ENCODE measurements at regions not wholly inside any gene's neighbourhood (a gene's known extent, or its start where the extent isn't known, plus 50 kb on each side); places are given as distances from the start of the nearest gene placed in this dataset.

- DNase-seq (ENCODE audit: low read depth) = no peak
- no peak for TF ChIP-seq CTCF (IDR thresholded peaks at IDR 0.05; ENCODE audit: low read depth, low read length, missing control alignments)
These were observed 929.7 kb upstream of the SEMA6A start for GRCh38 chr5:117504305-117504704.

GRCh38 chr5:117497601-117498000, 923.0 kb upstream of the SEMA6A start:
- no peak overlapping the region for H3K4me3 ChIP-seq (ENCODE audit: low read depth, low read length)
- TF ChIP-seq CTCF (IDR thresholded peaks at IDR 0.05; ENCODE audit: low read depth, low read length, missing control alignments) = no peak
- DNase-seq (ENCODE audit: low read depth) = no peak

More at GRCh38 chr5:117504305-117504704, 929.7 kb upstream of the SEMA6A start:
- H3K4me3 ChIP-seq (ENCODE audit: low read depth, low read length) = no peak overlapping the region

GRCh38 chr5:117496801-117497200, 922.2 kb upstream of the SEMA6A start:
- DNase-seq (ENCODE audit: low read depth) = no peak
- no peak overlapping the region for H3K4me3 ChIP-seq (ENCODE audit: low read depth, low read length)
- TF ChIP-seq CTCF (IDR thresholded peaks at IDR 0.05; ENCODE audit: low read depth, low read length, missing control alignments) = no peak

- no peak overlapping the region for H3K4me3 ChIP-seq (ENCODE audit: low read depth, low read length)
- DNase-seq (ENCODE audit: low read depth) = no peak
- TF ChIP-seq CTCF (IDR thresholded peaks at IDR 0.05; ENCODE audit: low read depth, low read length, missing control alignments) = no peak
These were observed 919.6 kb upstream of the SEMA6A start for GRCh38 chr5:117494188-117494587.

- no peak for TF ChIP-seq CTCF (IDR thresholded peaks at IDR 0.05; ENCODE audit: low read depth, low read length, missing control alignments)
- DNase-seq (ENCODE audit: low read depth) = no peak
- H3K4me3 ChIP-seq (ENCODE audit: low read depth, low read length) = no peak overlapping the region
These were observed 914.4 kb upstream of the SEMA6A start for GRCh38 chr5:117488976-117489500.

GRCh38 chr5:117487556-117487955, 912.9 kb upstream of the SEMA6A start:
- no peak overlapping the region for H3K4me3 ChIP-seq (ENCODE audit: low read depth, low read length)
- DNase-seq (ENCODE audit: low read depth) = no peak
- no peak for TF ChIP-seq CTCF (IDR thresholded peaks at IDR 0.05; ENCODE audit: low read depth, low read length, missing control alignments)

- H3K4me3 ChIP-seq (ENCODE audit: low read depth, low read length) = no peak overlapping the region
- DNase-seq (ENCODE audit: low read depth) = no peak
- TF ChIP-seq CTCF (IDR thresholded peaks at IDR 0.05; ENCODE audit: low read depth, low read length, missing control alignments) = no peak
These were observed 912.3 kb upstream of the SEMA6A start for GRCh38 chr5:117486879-117487391.
